ENCODE measurements at regions not wholly inside any gene's neighbourhood (a gene's known extent, or its start where the extent isn't known, plus 50 kb on each side); places are given as distances from the start of the nearest gene placed in this dataset.

GRCh38 chr2:107380912-107381311 lies 445.8 kb upstream of the RGPD4 start:
- DNase-seq, result no peak

DNA sequence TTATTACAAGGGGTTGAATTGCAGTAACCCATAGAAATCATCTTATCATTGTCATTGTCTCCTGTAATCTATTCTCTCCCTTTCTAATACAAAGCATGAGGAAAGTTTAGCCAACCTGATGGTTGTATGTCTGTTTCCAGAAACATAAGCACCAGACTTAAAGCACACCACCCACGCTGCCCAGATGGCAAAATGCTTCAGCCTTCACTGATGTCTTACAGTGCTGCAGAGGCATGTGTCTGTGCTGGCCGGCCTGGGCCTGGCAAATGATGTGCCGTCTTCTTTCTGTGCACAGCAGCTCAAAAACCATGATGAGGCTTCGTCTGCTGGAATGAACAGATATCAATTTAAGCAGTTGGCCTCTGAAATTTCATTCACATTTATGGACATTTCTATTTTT lies 443.0 kb upstream of the RGPD4 start:
- peak; percentile 18 for DNase-seq

GRCh38 chr2:107384422-107384821 lies 442.3 kb upstream of the RGPD4 start:
- DNase-seq, result no peak

DNA sequence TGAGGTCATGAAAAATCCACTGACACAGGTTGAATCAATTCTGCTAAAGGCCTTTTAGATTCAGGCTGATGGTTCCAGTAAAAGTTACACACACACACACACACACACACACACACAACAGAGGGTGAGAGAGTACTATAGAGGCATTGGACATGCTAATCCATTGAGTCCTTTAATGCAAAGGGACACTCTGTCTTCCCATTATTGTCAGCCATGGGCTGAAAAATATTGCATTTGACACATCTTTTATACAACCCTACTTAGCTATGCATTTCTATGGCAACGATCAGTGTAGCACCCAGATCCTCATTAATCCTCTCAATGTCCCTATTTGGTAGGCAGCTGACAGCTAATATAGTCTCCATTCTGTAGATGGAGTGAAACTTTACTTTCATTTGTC lies 440.8 kb upstream of the RGPD4 start:
- DNase-seq, result no peak

DNA sequence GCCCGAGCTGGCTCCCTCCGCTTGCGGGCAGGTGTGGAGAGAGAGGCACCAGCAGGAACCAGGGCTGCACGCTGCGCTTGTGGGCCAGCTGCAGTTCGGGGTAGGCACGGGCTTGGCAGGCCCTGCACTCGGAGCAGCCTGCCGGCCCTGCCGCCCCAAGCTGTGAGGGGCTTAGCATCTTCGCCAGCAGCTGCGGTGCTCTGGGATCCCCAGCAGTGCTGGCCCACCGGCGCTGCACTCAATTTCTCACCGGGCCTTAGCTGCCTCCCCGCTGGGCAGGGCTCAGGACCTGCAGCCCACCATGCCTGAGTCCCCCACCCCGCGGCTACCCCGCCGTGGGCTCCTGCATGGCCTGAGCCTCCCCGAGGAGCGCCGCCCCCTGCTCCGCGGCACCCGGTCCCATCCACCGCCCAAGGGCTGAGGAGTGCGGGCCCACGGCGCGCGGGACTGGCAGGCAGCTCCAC lies 434.4 kb upstream of the RGPD4 start:
- DNase-seq, result no peak

DNA sequence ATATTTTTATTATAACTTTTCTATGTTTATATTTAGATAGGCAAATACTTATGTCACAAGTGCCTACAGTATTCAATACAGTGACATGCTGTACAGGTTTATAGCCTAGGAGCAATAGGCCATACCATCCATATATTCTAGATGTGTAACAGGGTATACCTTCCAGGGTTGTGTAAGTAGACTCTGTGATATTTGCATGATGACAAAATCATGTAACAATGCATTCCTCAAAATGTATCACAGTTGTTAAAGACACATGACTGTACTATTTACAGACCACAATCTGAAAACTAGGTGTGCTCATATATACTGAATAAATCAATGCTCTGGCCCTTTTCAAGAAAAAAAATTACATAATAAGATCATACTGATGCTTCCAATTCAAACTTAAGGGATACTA lies 433.2 kb upstream of the RGPD4 start:
- DNase-seq, result no peak

DNA sequence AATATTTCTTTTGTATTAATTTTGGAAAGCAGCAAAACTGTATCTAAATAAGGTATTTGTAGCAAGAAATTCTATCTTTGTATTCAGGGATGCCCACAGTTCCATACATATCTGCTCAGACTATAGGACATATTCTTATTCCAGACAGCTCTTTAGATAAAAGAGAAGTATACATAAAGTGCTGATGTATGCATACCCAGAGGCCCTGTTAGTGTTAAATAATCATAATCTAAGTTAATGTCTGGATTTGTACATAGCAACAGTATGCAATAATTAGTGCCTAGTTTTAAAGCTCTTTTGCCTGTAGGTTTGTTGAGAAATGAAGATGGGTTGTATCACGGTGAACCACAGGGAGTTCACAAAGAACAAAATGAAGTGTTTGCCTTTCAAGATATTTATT lies 428.0 kb upstream of the RGPD4 start:
- no peak for DNase-seq

GRCh38 chr2:107402330-107402729 lies 424.4 kb upstream of the RGPD4 start:
- no peak for DNase-seq

- no peak for DNase-seq
These were observed 421.4 kb upstream of the RGPD4 start for GRCh38 chr2:107405261-107405660.

GRCh38 chr2:107407017-107407416 lies 419.7 kb upstream of the RGPD4 start:
- DNase-seq, result no peak

GRCh38 chr2:107407974-107408373 lies 418.7 kb upstream of the RGPD4 start:
- DNase-seq, result no peak

GRCh38 chr2:107411267-107411666 lies 415.4 kb upstream of the RGPD4 start:
- DNase-seq, result no peak

DNA sequence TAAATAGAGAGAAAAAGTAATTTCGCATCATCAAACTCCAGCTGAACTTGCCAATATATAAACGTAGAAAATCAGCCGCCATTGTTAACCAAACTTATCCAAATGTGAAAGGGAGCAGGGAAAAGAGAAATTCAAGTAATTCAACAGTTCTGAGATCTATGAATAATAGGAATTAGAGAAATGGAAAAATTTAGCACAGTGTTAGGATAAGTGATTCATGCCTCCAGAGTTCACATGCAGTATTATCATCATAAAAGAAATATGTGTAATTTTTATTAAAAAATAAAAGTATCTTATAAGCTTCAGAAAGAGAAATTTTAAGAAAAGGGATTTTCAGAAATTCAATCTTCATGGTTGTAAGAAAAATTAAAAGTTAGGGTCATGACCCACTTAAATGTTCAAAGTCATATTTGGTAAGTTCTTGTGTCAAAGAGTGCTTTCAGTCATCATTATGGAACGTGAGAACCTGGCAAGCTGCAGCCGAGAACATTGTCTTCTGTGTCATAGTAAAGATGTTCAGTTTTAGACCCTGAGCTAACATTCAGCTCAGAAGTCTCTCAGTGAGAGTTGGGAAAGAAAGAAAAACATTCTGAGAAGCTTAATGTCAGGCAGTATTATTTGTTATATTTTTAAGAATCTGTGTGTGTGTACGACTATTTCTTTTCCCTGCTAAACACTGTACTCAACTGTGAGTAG lies 414.3 kb upstream of the RGPD4 start:
- DNase-seq, result no peak

GRCh38 chr2:107412981-107413380 lies 413.7 kb upstream of the RGPD4 start:
- no peak for DNase-seq

- DNase-seq, result no peak
These were observed 412.3 kb upstream of the RGPD4 start for GRCh38 chr2:107414376-107414775.

DNA sequence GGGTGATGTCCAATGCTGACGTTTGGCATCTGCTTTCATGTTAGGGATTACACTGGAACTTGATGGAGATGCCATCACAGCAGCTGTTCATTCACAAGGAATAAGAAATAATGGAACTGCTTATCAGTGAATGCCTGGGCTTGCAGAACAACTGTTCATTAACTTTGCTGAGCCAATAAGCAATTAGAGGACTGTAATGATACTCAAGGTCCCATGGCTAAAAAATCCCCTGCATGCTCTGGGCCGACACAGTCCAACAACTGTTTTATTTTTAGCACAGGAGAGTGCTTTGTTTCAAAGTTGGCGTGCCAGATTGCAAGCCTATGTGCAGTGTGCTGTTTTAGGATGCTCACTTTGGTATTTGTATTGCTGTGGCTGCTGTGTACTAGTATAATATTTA lies 408.0 kb upstream of the RGPD4 start:
- peak; percentile 22 for DNase-seq

DNA sequence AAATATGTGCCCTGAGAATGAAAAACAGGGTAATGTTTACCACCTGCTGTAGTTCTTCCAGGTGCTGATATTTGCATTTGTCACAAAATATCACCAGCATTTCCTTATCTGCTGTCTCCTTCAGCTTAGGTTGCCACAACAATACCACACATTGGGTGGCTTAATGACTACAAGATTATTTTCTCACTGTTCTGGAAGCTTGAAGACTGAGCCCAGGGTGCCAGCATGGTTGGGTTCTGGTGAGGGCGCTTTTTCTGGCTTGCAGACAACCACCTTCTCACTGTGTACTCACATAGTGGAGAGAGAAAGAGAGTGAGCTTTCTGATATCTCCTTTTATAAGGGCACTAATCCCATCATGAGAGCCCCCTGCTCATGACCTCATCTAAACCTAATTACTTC lies 407.5 kb upstream of the RGPD4 start:
- DNase-seq, result no peak

- DNase-seq, result no peak
These were observed 397.9 kb upstream of the RGPD4 start for GRCh38 chr2:107428781-107429180.

- no peak for DNase-seq
These were observed 396.7 kb upstream of the RGPD4 start for GRCh38 chr2:107430006-107430405.

DNA sequence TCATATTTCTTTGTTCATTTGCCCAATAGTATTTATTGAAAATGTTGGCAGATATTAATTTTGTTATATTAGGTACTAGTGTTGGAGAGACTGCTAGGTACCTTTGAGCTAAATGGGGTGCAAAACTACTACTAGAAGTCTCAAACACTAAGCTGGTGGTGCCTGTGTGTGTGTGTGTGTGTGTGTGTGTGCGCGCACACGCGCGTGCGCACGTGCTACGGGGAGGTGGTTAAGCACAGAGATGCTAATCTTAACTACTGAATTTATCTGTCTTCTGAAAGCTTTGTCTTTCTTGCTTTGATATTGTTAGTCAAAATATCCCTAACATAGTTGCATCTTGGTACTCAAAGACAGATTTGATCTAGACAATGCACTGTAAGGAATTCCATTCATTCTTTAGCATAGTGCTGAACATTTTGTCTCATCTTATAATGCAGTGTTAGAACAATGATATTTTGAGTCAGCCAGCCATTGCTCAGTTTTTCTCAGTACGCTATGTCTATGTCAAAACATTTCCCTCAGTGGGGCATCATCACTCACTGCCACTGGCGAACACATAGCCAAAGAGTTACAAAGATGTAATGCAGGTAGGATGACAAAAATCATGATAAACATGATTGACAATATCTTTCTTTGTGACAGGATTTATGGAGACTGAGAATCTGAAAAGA lies 396.0 kb upstream of the RGPD4 start:
- DNase-seq, result no peak

DNA sequence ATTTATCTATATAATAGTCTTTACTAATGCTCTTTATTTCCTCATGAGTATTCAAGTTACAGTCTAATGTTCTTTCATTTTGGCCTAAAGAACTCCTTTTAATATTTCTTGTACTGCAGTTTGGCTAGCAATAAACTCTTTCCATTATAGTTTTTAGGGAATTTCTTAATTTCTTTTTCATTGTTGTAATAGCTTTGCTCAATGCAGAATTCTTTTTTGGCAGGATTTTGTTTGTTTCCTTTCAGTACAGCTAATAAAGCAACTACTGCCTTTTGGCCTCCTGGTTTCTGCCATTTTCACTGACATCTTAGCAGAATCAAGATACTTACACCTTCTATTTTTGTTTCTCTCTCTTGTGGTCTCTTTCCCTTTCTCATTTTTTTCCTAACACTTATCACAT lies 390.4 kb upstream of the RGPD4 start:
- peak; percentile 36 for DNase-seq

GRCh38 chr2:107437265-107437664 lies 389.4 kb upstream of the RGPD4 start:
- no peak for DNase-seq

DNA sequence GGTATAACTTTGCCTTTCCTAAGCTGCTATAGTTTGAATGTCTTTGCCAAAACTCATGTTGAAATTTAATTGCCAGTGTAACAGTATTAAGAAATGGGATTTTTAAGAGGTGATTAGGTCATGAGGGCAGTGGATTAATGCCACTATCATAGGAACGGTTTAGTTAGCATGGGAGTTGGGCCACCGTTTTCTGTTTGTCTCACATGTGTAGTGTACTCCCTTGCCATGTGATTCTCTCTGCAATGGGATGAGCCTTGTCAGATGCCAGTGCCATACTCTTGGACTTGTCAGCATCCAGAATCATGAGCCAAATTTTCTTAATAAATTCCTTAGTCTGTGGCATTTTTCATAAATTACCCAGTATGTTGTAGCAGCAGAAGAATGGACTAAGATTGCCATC lies 388.9 kb upstream of the RGPD4 start:
- DNase-seq, result no peak

- DNase-seq, result no peak
These were observed 378.5 kb upstream of the RGPD4 start for GRCh38 chr2:107448160-107448559.
